ENCODE measurements at regions not wholly inside any gene's neighbourhood (a gene's known extent, or its start where the extent isn't known, plus 50 kb on each side); places are given as distances from the start of the nearest gene placed in this dataset.

DNA sequence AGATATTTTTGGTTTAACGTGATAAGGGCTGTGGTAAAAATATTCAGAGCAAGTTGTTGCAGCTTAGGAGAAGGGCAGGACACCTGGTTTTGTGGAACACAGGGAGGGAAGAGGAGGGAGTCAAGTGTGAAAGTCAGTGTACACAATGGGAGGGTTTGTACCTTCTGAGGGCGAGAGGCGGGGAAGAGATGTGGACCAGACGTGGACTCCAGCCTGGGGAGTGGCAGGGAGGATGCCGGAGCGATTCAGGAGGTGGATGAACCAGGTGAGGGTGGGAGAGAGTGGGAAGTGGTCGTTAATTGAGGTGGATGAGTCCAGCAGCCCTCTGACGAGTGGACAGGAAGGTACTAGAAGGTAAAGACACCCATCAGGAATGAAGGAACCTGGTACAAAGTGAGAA lies 52.2 kb upstream of the IRF2BP2 start:
- TF ChIP-seq, protein P1, sequence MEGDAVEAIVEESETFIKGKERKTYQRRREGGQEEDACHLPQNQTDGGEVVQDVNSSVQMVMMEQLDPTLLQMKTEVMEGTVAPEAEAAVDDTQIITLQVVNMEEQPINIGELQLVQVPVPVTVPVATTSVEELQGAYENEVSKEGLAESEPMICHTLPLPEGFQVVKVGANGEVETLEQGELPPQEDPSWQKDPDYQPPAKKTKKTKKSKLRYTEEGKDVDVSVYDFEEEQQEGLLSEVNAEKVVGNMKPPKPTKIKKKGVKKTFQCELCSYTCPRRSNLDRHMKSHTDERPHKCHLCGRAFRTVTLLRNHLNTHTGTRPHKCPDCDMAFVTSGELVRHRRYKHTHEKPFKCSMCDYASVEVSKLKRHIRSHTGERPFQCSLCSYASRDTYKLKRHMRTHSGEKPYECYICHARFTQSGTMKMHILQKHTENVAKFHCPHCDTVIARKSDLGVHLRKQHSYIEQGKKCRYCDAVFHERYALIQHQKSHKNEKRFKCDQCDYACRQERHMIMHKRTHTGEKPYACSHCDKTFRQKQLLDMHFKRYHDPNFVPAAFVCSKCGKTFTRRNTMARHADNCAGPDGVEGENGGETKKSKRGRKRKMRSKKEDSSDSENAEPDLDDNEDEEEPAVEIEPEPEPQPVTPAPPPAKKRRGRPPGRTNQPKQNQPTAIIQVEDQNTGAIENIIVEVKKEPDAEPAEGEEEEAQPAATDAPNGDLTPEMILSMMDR (IDR thresholded peaks at IDR 0.05): no peak
- TF ChIP-seq POLR2A (IDR thresholded peaks at IDR 0.05): no peak
- no peak for TF ChIP-seq EP300 (IDR thresholded peaks at IDR 0.05)
- TF ChIP-seq POLR2AphosphoS5 (IDR thresholded peaks at IDR 0.05): no peak
- Histone ChIP-seq H3K27me3 (no peaks in the 10 kb centered on the region), H3K27ac (no peak overlapping the region), H3K36me3 (no peaks in the 10 kb centered on the region), H3K9me3 (no peaks in the 10 kb centered on the region), H3K4me3 (no peak overlapping the region), H3K4me1 (peaks cover 0 to 12% (median 0%) of the 10 kb centered on the region in 3 donors)
- 75 to 85% methylated on average over 7 to 8 of the region's 8 CpGs for WGBS, 2 donors (ENCODE audit: low coverage in 1 of 2)
- ATAC-seq: no peak

DNA sequence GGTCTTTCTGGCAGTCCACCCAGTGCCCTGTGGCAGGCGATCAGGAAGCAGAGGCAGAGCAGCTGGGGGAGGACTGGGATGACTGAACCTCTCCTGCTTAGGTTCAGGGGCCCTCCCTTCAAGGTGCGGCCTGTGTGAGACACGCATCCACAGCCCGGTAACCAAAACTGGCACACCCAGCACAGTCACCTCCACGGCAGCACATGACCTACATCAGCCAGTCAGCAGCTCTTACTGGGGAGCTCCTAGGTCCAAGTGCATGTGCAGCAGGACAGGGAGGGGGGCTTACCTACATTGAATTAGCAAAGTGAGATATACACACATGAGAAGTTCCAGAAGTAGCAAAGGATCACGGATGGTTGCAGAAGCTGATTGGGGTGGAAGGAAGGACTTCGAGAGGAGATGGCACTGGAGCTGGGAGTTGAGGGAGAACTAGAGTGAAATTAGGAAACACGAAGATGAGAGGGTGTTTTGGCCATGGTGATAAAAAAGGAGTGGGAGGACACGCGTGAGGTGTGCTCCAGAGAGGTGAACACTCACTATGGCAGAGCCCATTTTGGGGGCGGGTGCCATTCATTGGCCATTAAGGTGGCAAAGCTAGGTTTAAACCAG lies 51.4 kb upstream of the IRF2BP2 start:
- Histone ChIP-seq H3K4me3 (no peak overlapping the region), H3K4me1 (peaks cover 0 to 13% (median 0%) of the 10 kb centered on the region in 3 donors), H3K36me3 (no peaks in the 10 kb centered on the region), H3K27ac (no peak overlapping the region), H3K9me3 (no peaks in the 10 kb centered on the region), H3K27me3 (no peaks in the 10 kb centered on the region)
- ATAC-seq: no peak
- 91 to 100% methylated on average over 4 to 7 of the region's 11 CpGs for WGBS, 2 donors (ENCODE audit: low coverage in 1 of 2)
- no peak for TF ChIP-seq POLR2A (IDR thresholded peaks at IDR 0.05)
- TF ChIP-seq POLR2AphosphoS5 (IDR thresholded peaks at IDR 0.05): no peak
- TF ChIP-seq, protein P1 (IDR thresholded peaks at IDR 0.05): no peak
- no peak for TF ChIP-seq EP300 (IDR thresholded peaks at IDR 0.05)

DNA sequence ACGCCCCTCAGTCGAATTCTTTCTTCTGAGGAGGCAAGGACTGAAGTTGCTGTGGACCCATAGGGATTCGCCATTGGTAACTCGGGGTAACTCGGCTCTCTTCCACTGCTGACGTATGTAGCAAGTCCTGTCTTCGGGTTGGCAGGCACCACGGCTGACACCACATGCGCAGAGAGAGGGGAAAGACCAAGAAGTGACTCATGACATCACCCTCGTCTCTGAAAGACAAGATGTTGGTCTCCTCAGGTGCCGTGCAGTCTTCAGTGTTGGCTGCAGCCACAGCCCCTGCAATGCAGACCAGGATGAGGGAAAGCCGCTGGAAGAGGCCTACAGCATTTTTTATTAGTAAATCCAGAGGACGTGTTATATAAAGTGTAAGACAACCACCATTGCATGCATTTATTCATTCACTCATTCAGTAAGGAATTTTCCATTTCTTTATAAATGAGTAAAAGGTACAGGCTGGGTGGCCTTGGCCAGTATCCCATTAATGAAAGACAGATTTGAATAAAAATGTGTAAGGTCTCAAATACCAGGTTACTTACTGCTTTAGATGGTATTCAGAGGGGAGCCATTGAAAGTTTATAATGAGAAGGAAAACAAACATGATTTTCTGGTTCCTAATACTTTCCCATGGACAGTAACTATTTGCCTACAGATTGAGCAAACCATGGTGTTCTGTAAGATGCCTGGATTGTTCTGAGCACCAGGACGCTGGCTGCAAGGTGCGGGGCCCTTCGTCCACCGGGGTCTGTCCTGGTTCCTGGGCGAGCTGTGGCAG lies 50.7 kb upstream of the IRF2BP2 start:
- no peak for ATAC-seq

More for the DNA sequence above, 50.7 kb upstream of the IRF2BP2 start:
- no peaks in the 10 kb centered on the region for H3K36me3 ChIP-seq
- WGBS, 2 donors (ENCODE audit: low coverage in 1 of 2): 92 to 95% methylated on average over 9 to 10 of the region's 18 CpGs
- H3K4me1 ChIP-seq: peaks cover 0 to 13% (median 0%) of the 10 kb centered on the region in 3 donors
- TF ChIP-seq, protein P1 (IDR thresholded peaks at IDR 0.05): no peak
- no peak for TF ChIP-seq POLR2AphosphoS5 (IDR thresholded peaks at IDR 0.05)
- TF ChIP-seq POLR2A (IDR thresholded peaks at IDR 0.05): no peak
- TF ChIP-seq EP300 (IDR thresholded peaks at IDR 0.05): no peak
- H3K9me3 ChIP-seq: no peaks in the 10 kb centered on the region
- H3K27me3 ChIP-seq: no peaks in the 10 kb centered on the region
- no peak overlapping the region for H3K27ac ChIP-seq
- no peak overlapping the region for H3K4me3 ChIP-seq

Small RNAs in the stretch of these regions (small RNA-seq; reads per million reads assigned to genes)
- 0 to 0.27 (median 0.06) reads per million in 4 donors for gene RNY4P16
